Osteoblast (primary cell): ENCODE measurements at regions not wholly inside any gene's neighbourhood (a gene's known extent, or its start where the extent isn't known, plus 50 kb on each side); places are given as distances from the start of the nearest gene placed in this dataset.
"Not testable (repeated sequence)": the region's sequence is repeated elsewhere in the genome, so short reads cannot be mapped to it uniquely, and the experiment has no call there.

Experiments used
- DNase-seq: peaks from one replicate; pipeline ENCODE4 v3.0.0; 2011; ENCODE audit warnings: low spot score, mixed read lengths; ENCODE audit not compliant: insufficient read length; ENCODE audit errors: missing footprints
- H2AFZ ChIP-seq: 2 replicates; pipeline ENCODE4 v1.6.0; 2011; ENCODE audit warnings: mild to moderate bottlenecking, low read length
- H3K27ac ChIP-seq: 2 replicates; pipeline ENCODE4 v1.5.1; 2011; ENCODE audit warnings: mild to moderate bottlenecking, low read depth, low read length, moderate library complexity
- H3K27me3 ChIP-seq: 2 replicates; pipeline ENCODE4 v1.6.0; 2012; ENCODE audit warnings: mild to moderate bottlenecking, control low read depth, inconsistent platforms, low read length, moderate library complexity; ENCODE audit not compliant: insufficient read depth
- H3K36me3 ChIP-seq: 2 replicates; pipeline ENCODE4 v1.5.1; 2011; ENCODE audit warnings: mild to moderate bottlenecking, low read length, control low read depth, moderate library complexity; ENCODE audit not compliant: insufficient read depth
- H3K4me1 ChIP-seq: 2 replicates; pipeline ENCODE4 v1.5.1; 2011; ENCODE audit warnings: mild to moderate bottlenecking, low read length, control low read depth, moderate library complexity; ENCODE audit not compliant: insufficient read depth
- H3K4me2 ChIP-seq: 2 replicates; pipeline ENCODE4 v1.6.0; 2011; ENCODE audit warnings: mild to moderate bottlenecking, low read length; ENCODE audit not compliant: insufficient read depth
- H3K4me3 ChIP-seq: fragments of 200-600 bp; sonication (generic); 3 replicates; pipeline ENCODE4 v1.5.1; 2012; ENCODE audit warnings: mild to moderate bottlenecking, low read length, inconsistent platforms; ENCODE audit not compliant: insufficient read depth
- H3K79me2 ChIP-seq: 2 replicates; pipeline ENCODE4 v1.6.0; 2012; ENCODE audit warnings: mild to moderate bottlenecking, low read length, control low read depth, inconsistent platforms; ENCODE audit not compliant: insufficient read depth
- H3K9me3 ChIP-seq: 2 replicates; pipeline ENCODE4 v1.5.1; 2011; ENCODE audit warnings: low read depth, low read length, control low read depth
- H4K20me1 ChIP-seq: 2 replicates; pipeline ENCODE4 v1.6.0; 2012; ENCODE audit warnings: mild to moderate bottlenecking, low read length, control low read depth; ENCODE audit not compliant: insufficient read depth
- CTCF ChIP-seq: IDR thresholded peaks from 2 replicates; pipeline ENCODE4 v1.5.1; 2011; ENCODE audit warnings: mild to moderate bottlenecking, low read depth, low read length, moderate library complexity; ENCODE audit errors: extremely low read depth

DNA sequence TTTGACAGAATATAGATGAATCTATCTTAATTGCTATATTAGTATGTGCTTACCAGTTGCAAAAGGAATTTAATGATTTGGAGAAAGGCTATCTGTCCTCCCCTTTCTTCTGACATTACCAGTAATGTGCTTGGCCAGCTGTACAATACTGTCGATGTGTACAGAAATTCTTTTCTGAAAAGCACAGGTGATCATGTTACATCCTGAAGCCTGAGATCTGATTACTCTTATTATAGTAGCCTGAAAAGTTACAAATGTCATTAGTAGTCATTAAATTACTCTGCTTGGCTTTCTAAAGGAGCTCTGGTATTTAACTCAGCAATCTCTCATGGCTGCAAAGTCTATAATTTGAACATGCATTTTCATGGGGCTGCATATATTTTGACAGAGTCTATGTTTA lies 209.8 kb downstream of the PTPRC start:
- peaks cover 2% of the 10 kb centered on the region for H3K79me2 ChIP-seq
- H3K9me3 ChIP-seq: no peaks in the 10 kb centered on the region
- H3K4me2 ChIP-seq: no peak overlapping the region
- H3K36me3 ChIP-seq: peaks cover 26% of the 10 kb centered on the region
- no peak for DNase-seq
- H3K4me3 ChIP-seq: no peak overlapping the region
- H4K20me1 ChIP-seq: no peaks in the 10 kb centered on the region
- no peak overlapping the region for H2AFZ ChIP-seq
- no peak overlapping the region for H3K27ac ChIP-seq
- no peaks in the 10 kb centered on the region for H3K27me3 ChIP-seq
- no peaks in the 10 kb centered on the region for H3K4me1 ChIP-seq
- TF ChIP-seq CTCF: no peak

- no peak for DNase-seq
- TF ChIP-seq CTCF: no peak
- Histone ChIP-seq H3K27me3 (no peaks in the 10 kb centered on the region), H3K9me3 (no peaks in the 10 kb centered on the region), H3K4me2 (no peak overlapping the region), H4K20me1 (no peaks in the 10 kb centered on the region), H3K79me2 (peaks cover 5% of the 10 kb centered on the region), H3K36me3 (peaks cover 26% of the 10 kb centered on the region), H3K4me3 (no peak overlapping the region), H3K4me1 (no peaks in the 10 kb centered on the region), H2AFZ (no peak overlapping the region), H3K27ac (no peak overlapping the region)
Measured at GRCh38 chr1:198849093-198849492, 210.3 kb downstream of the PTPRC start.

GRCh38 chr1:198850196-198850595 lies 211.4 kb downstream of the PTPRC start:
- H4K20me1 ChIP-seq: no peaks in the 10 kb centered on the region
- H3K79me2 ChIP-seq: peaks cover 5% of the 10 kb centered on the region
- H3K4me2 ChIP-seq: no peak overlapping the region
- no peak overlapping the region for H3K4me3 ChIP-seq
- no peak for DNase-seq
- H2AFZ ChIP-seq: no peak overlapping the region
- no peaks in the 10 kb centered on the region for H3K9me3 ChIP-seq
- peaks cover 30% of the 10 kb centered on the region for H3K36me3 ChIP-seq
- H3K27me3 ChIP-seq: no peaks in the 10 kb centered on the region
- no peak for TF ChIP-seq CTCF
- no peak overlapping the region for H3K27ac ChIP-seq
- H3K4me1 ChIP-seq: no peaks in the 10 kb centered on the region

DNA sequence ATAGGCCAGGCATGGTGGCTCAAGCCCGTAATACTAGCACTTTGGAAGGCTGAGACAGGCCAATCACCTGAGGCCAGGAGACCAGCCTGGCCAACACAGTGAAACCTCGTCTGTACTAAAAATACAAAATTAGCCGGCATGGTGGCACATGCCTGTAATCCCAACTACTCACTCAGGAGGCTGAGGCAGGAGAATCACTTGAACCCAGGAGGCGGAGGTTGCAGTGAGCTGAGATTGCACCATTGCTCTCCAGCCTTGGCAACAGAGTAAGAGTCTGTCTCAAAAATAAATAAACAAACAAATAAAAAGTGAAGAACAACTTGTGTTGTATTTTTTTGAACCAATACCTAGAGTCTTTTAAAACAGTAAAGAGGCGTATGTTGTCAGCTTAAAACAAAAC lies 212.1 kb downstream of the PTPRC start:
- not testable (repeated sequence) for DNase-seq, H3K27me3 ChIP-seq, H3K27ac ChIP-seq, H3K4me2 ChIP-seq, H2AFZ ChIP-seq, H3K4me1 ChIP-seq, H3K79me2 ChIP-seq, H3K9me3 ChIP-seq, H3K4me3 ChIP-seq, H4K20me1 ChIP-seq
- H3K36me3 ChIP-seq: peaks cover 29% of the 10 kb centered on the region
